Central memory CD8-positive, alpha-beta T cell (primary cell): ENCODE measurements at regions not wholly inside any gene's neighbourhood (a gene's known extent, or its start where the extent isn't known, plus 50 kb on each side); places are given as distances from the start of the nearest gene placed in this dataset.
"Not testable (repeated sequence)": the region's sequence is repeated elsewhere in the genome, so short reads cannot be mapped to it uniquely, and the experiment has no call there.

Source experiments
- ATAC-seq: fragments of 150-1000 bp; cut with Tn5 transposase; replicated peaks from 2 replicates; pipeline ENCODE4 v1.10.0; 2022; ENCODE audit warnings: mild to moderate bottlenecking, moderate FRiP score, moderate number of reproducible peaks; ENCODE audit not compliant: poor library complexity, severe bottlenecking; ENCODE audit errors: extremely low read depth
- DNase-seq, 2 donors: peaks; one replicate each; pipeline ENCODE4 v3.0.0; 2021; ENCODE audit warnings: low spot score in 2 of 2
- H3K27ac Mint-ChIP-seq: one replicate; pipeline ENCODE4 v1.8.0; 2022; ENCODE audit warnings: low read depth, mild to moderate bottlenecking, moderate library complexity, mixed read lengths
- H3K27me3 Mint-ChIP-seq: one replicate; pipeline ENCODE4 v1.8.0; 2022; ENCODE audit warnings: mixed read lengths
- H3K36me3 Mint-ChIP-seq: one replicate; pipeline ENCODE4 v1.8.0; 2022; ENCODE audit warnings: mild to moderate bottlenecking, moderate library complexity, mixed read lengths; ENCODE audit not compliant: insufficient read depth
- H3K4me1 Mint-ChIP-seq: one replicate; pipeline ENCODE4 v1.8.0; 2022; ENCODE audit warnings: mixed read lengths
- H3K4me3 Mint-ChIP-seq: one replicate; pipeline ENCODE4 v1.8.0; 2022; ENCODE audit warnings: mild to moderate bottlenecking, moderate library complexity, mixed read lengths
- H3K9me3 Mint-ChIP-seq: one replicate; pipeline ENCODE4 v1.8.0; 2022; ENCODE audit warnings: mixed read lengths

DNA sequence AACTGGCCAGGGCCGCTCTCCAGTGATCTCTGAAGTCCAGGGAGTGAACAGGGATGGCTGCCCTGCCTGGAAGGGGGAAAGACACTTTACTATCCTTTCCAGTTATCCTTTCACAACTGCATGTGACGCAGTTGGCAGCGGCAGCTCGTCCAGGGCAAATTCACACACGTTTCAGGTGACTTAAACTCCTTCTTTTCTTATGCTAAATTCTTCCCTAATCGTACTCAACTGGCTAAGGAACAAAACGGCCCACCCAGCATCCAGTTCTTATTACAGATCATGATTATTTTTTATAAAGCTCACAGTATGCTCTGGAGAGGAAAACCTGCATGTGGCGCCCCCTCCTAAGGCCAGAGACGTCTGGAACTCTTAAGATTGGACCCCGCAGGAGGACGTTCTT, 767.1 kb downstream of the UQCRFS1 start:
- Mint-ChIP-seq H3K9me3 (no peaks in the 10 kb centered on the region), H3K27me3 (no peaks in the 10 kb centered on the region)

GRCh38 chr19:28444362-28444761, 768.6 kb downstream of the UQCRFS1 start:
- H3K27me3 Mint-ChIP-seq, result no peaks in the 10 kb centered on the region

More for the DNA sequence above, 767.1 kb downstream of the UQCRFS1 start:
- DNase-seq, result no peak
- ATAC-seq, result no peak
- peaks cover 1% of the 10 kb centered on the region for H3K36me3 Mint-ChIP-seq
- H3K4me1 Mint-ChIP-seq, result no peaks in the 10 kb centered on the region
- no peak overlapping the region for H3K27ac Mint-ChIP-seq
- no peak overlapping the region for H3K4me3 Mint-ChIP-seq

DNA sequence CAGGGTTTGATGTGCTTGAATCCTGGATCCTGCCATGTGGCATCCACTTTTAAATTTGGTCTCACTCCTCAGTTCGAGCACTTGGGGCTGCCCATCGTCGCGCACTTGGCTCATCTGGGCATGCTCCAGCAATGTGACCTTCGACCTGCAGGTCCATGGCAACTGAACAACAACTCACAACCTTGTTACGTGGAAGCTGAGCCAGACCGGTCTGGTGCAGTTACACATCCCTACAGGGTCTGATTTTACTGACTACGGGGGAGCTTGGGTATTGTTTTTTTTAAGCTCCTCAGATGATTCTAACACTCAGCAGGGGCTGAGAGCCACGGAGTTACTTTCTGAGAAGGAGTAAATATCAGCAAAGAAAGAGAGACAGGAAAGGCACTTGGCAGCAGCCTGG, 769.6 kb downstream of the UQCRFS1 start:
- Mint-ChIP-seq H3K9me3 (no peaks in the 10 kb centered on the region), H3K4me3 (no peak overlapping the region), H3K27me3 (no peaks in the 10 kb centered on the region), H3K27ac (no peak overlapping the region), H3K4me1 (no peaks in the 10 kb centered on the region), H3K36me3 (no peaks in the 10 kb centered on the region)
- ATAC-seq (no peak), DNase-seq (no peak)

More at GRCh38 chr19:28444362-28444761, 768.6 kb downstream of the UQCRFS1 start:
- Mint-ChIP-seq H3K9me3 (no peaks in the 10 kb centered on the region), H3K27ac (no peak overlapping the region), H3K36me3 (peaks cover 1% of the 10 kb centered on the region), H3K4me1 (no peaks in the 10 kb centered on the region), H3K4me3 (no peak overlapping the region)
- DNase-seq (no peak), ATAC-seq (no peak)

- Mint-ChIP-seq H3K27me3 (no peaks in the 10 kb centered on the region), H3K9me3 (peaks cover 10% of the 10 kb centered on the region), H3K36me3 (peaks cover 1% of the 10 kb centered on the region), H3K4me3 (no peak overlapping the region), H3K27ac (peak overlapping the region; percentile 29), H3K4me1 (peaks cover 31% of the 10 kb centered on the region)
- DNase-seq (no peak), ATAC-seq (no peak)
Measured at GRCh38 chr19:28437390-28438346, 775.3 kb downstream of the UQCRFS1 start.

DNA sequence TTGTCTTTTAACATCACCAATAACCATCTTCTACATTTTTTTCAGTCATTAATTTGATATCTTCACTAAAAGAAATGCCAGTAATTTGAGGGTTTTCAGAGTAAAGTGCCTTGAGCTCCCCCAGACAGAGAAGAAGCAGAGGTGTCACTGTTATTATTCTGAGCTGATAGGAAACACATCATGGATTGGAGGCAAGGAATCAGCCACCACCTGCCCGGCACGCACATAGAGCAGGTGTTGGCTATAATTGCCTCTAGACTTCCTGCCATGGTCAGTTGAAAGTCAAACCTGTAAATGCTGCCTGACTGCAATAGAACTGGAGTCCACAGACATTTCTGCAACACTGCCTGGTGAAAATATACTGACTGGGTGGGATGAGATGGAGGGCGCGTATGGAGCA, 776.6 kb downstream of the UQCRFS1 start:
- H3K27ac Mint-ChIP-seq, result peak overlapping the region; percentile 78
- H3K4me3 Mint-ChIP-seq, result peak overlapping the region; percentile 14

DNA sequence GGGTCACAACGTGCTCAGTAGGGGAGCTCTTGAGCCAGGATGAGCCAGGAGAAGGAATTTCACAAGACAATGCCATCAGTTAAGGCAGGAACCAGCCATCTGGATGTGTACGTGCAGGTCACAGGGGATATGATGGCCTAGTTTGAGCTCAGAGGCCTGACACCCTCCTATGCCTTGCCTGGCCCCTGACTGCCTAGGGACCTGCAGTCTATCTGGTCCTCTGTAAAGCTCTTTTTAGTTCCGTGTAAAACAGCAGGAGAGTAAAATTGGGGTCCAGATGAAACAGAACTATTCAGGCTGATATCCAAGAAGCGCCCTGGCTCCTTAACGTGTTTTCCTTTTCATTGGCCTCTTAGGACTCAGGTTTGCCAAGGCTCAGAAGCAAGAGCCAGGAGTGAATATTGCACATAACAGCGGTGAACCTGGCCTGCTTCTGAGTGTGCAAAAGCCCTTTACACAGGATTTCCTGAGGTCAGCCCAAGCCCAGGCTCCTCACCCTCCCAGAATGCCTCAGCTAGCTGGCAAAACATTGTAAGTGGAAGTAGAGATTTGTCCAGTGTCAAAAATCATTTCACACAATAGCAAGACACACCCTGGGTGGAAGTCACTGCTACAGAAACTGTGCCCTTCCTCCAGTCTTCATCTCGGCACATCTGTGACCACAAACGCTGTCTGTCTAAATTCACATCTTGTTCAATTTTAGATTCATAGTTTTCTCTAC, 777.2 kb downstream of the UQCRFS1 start:
- Mint-ChIP-seq H3K27ac (peak overlapping the region; percentile 78), H3K9me3 (peaks cover 17% of the 10 kb centered on the region), H3K4me1 (peaks cover 31% of the 10 kb centered on the region), H3K36me3 (peaks cover 1% of the 10 kb centered on the region), H3K4me3 (peak overlapping the region; percentile 14), H3K27me3 (no peaks in the 10 kb centered on the region)
- DNase-seq (no peak), ATAC-seq (peak; percentile 72)

More for the DNA sequence above, 776.6 kb downstream of the UQCRFS1 start:
- ATAC-seq, result no peak
- peaks cover 17% of the 10 kb centered on the region for H3K9me3 Mint-ChIP-seq
- H3K36me3 Mint-ChIP-seq, result peaks cover 1% of the 10 kb centered on the region
- peaks cover 31% of the 10 kb centered on the region for H3K4me1 Mint-ChIP-seq
- H3K27me3 Mint-ChIP-seq, result no peaks in the 10 kb centered on the region
- DNase-seq, result no peak

GRCh38 chr19:28434794-28435193, 778.2 kb downstream of the UQCRFS1 start:
- peak overlapping the region; percentile 37 for H3K27ac Mint-ChIP-seq

GRCh38 chr19:28434365-28434764, 778.6 kb downstream of the UQCRFS1 start:
- not testable (repeated sequence) for DNase-seq, H3K4me3 Mint-ChIP-seq, ATAC-seq, H3K27me3 Mint-ChIP-seq, H3K36me3 Mint-ChIP-seq
- peaks cover 31% of the 10 kb centered on the region for H3K4me1 Mint-ChIP-seq
- peak overlapping the region; percentile 37 for H3K27ac Mint-ChIP-seq
- peaks cover 17% of the 10 kb centered on the region for H3K9me3 Mint-ChIP-seq

More at GRCh38 chr19:28434794-28435193, 778.2 kb downstream of the UQCRFS1 start:
- H3K36me3 Mint-ChIP-seq, DNase-seq, H3K27me3 Mint-ChIP-seq, ATAC-seq, H3K4me3 Mint-ChIP-seq: not testable (repeated sequence)
- H3K4me1 Mint-ChIP-seq, result peaks cover 31% of the 10 kb centered on the region
- peaks cover 17% of the 10 kb centered on the region for H3K9me3 Mint-ChIP-seq

- H3K27me3 Mint-ChIP-seq, DNase-seq, ATAC-seq, H3K36me3 Mint-ChIP-seq, H3K4me3 Mint-ChIP-seq, H3K27ac Mint-ChIP-seq: not testable (repeated sequence)
- H3K4me1 Mint-ChIP-seq, result peaks cover 31% of the 10 kb centered on the region
- peaks cover 17% of the 10 kb centered on the region for H3K9me3 Mint-ChIP-seq
Measured at GRCh38 chr19:28433166-28433565, 779.8 kb downstream of the UQCRFS1 start.

DNA sequence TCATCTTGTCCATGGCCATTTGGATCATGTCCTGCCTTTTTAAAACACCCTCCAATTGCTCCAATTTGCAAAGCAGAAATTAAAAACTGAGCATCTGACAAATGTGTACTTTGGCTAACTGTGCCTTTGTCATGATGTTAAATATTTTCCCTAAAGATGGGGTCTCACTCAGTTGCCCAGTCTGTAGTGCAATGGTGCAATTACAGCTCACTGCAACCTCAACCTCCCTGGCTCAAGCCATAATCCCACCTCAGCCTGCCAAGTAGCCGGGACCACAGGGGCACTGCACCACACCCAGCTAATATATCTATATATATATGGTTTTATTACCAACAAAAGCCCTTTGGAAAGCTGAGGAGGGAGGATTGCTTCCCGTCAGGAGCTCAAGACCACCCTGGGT, 782.7 kb downstream of the UQCRFS1 start:
- peaks cover 18% of the 10 kb centered on the region for H3K4me1 Mint-ChIP-seq
- H3K36me3 Mint-ChIP-seq, result no peaks in the 10 kb centered on the region

GRCh38 chr19:28429356-28429755, 783.6 kb downstream of the UQCRFS1 start:
- DNase-seq (no peak), ATAC-seq (no peak)
- H3K4me3 Mint-ChIP-seq, result no peak overlapping the region
- H3K36me3 Mint-ChIP-seq, result no peaks in the 10 kb centered on the region
- H3K27ac Mint-ChIP-seq, result no peak overlapping the region
- peaks cover 10% of the 10 kb centered on the region for H3K4me1 Mint-ChIP-seq
- peaks cover 17% of the 10 kb centered on the region for H3K9me3 Mint-ChIP-seq
- no peaks in the 10 kb centered on the region for H3K27me3 Mint-ChIP-seq

More for the DNA sequence above, 782.7 kb downstream of the UQCRFS1 start:
- Mint-ChIP-seq H3K9me3 (peaks cover 17% of the 10 kb centered on the region), H3K27ac (no peak overlapping the region), H3K4me3 (no peak overlapping the region), H3K27me3 (no peaks in the 10 kb centered on the region)
- ATAC-seq (no peak), DNase-seq (no peak)

DNA sequence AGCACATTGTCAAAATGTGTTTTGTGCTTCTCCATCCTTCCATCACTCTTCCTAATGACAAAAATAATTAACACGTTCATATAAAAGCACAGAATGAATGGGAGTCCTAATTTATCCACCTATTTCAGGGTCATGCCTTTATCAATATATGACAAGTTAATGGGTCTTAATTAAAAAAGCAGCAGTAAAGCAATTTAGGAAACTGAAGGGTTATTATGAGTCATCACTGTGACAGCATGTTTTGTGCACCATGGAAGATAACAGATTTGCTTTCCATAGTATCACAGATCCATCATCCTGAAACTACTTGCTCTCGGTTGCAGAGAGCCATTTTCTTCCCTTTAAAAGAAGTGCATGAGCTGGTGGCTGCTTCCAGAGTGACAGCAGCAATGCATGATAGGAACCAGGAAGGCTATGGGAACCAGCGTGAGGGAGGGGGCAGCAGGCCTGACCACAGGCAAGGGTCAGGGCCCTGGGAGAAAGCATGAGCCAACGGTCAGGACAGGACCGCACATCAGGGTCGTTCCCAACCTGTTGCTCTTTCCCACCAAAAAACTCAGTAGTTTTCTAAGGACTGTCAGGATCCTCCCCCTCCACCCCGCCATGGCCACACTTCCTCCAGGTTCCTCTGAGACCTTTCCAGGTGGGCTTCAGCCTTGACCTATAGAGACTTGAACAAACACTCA, 784.1 kb downstream of the UQCRFS1 start:
- Mint-ChIP-seq H3K27me3 (no peaks in the 10 kb centered on the region), H3K9me3 (peaks cover 12% of the 10 kb centered on the region), H3K36me3 (no peaks in the 10 kb centered on the region), H3K4me3 (no peak overlapping the region), H3K4me1 (peaks cover 5% of the 10 kb centered on the region), H3K27ac (no peak overlapping the region)
- no peak for DNase-seq
- ATAC-seq, result no peak
